Keratinocyte (primary cell): ENCODE measurements at regions not wholly inside any gene's neighbourhood (a gene's known extent, or its start where the extent isn't known, plus 50 kb on each side); places are given as distances from the start of the nearest gene placed in this dataset.

Source experiments
- DNase-seq: peaks from one replicate; pipeline ENCODE4 v3.0.0-alpha.2; 2011; ENCODE audit warnings: low read depth, missing footprints, low spot score
- FAIRE-seq: peaks from 2 replicates; lab custom pipeline; 2011; peaks lifted over from hg19 to GRCh38; lab: Jason Lieb, UNC
- H2AFZ ChIP-seq: 2 replicates; pipeline ENCODE4 v1.6.0; 2012; ENCODE audit warnings: low read length, control low read depth, inconsistent platforms; ENCODE audit not compliant: control insufficient read depth
- H3K27ac ChIP-seq: 2 replicates; pipeline ENCODE4 v1.5.1; 2011; ENCODE audit warnings: low read length; ENCODE audit not compliant: control insufficient read depth, insufficient read depth
- H3K27me3 ChIP-seq: 3 replicates; pipeline ENCODE4 v1.6.0; 2011; ENCODE audit warnings: low read length; ENCODE audit not compliant: control insufficient read depth, insufficient read depth; ENCODE audit errors: extremely low read depth
- H3K36me3 ChIP-seq, 2 experiments: 2 replicates in 1 of 2; 3 replicates in 1 of 2; pipeline ENCODE4 v1.5.1; 2011; ENCODE audit warnings: low read length in 2 of 2, mild to moderate bottlenecking in 1 of 2; ENCODE audit not compliant: control insufficient read depth in 2 of 2, insufficient read depth in 2 of 2; ENCODE audit errors: extremely low read depth in 1 of 2
- H3K4me1 ChIP-seq: 3 replicates; pipeline ENCODE4 v1.5.1; 2011; ENCODE audit warnings: low read length; ENCODE audit not compliant: control insufficient read depth, insufficient read depth; ENCODE audit errors: extremely low read depth
- H3K4me2 ChIP-seq: 3 replicates; pipeline ENCODE4 v1.6.0; 2011; ENCODE audit warnings: low read depth, low read length; ENCODE audit not compliant: control insufficient read depth, insufficient read depth; ENCODE audit errors: extremely low read depth
- H3K4me3 ChIP-seq, 3 experiments: fragments of 200-600 bp in 1 of 3; sonication (generic) in 1 of 3; 2 replicates in 2 of 3; 3 replicates in 1 of 3; pipeline ENCODE4 v1.5.1; 2011 to 2016; ENCODE audit warnings: low read length in 3 of 3, mild to moderate bottlenecking in 3 of 3, control low read depth in 2 of 3, inconsistent platforms in 1 of 3, low read depth in 1 of 3, mixed read lengths in 1 of 3, mixed run types in 1 of 3, moderate library complexity in 1 of 3; ENCODE audit not compliant: control insufficient read depth in 2 of 3, insufficient read depth in 2 of 3; ENCODE audit errors: extremely low read depth in 1 of 3
- H3K79me2 ChIP-seq: 2 replicates; pipeline ENCODE4 v1.6.0; 2012; ENCODE audit warnings: low read length; ENCODE audit not compliant: control insufficient read depth, insufficient read depth
- H3K9ac ChIP-seq: 3 replicates; pipeline ENCODE4 v1.6.0; 2011; ENCODE audit warnings: low read length; ENCODE audit not compliant: control insufficient read depth, insufficient read depth; ENCODE audit errors: extremely low read depth
- H3K9me1 ChIP-seq: 3 replicates; pipeline ENCODE4 v1.6.0; 2011; ENCODE audit warnings: low read length; ENCODE audit not compliant: control insufficient read depth, insufficient read depth; ENCODE audit errors: extremely low read depth
- H3K9me3 ChIP-seq: 2 replicates; pipeline ENCODE4 v1.5.1; 2012; ENCODE audit warnings: low read depth, low read length; ENCODE audit not compliant: control insufficient read depth
- H4K20me1 ChIP-seq: 3 replicates; pipeline ENCODE4 v1.6.0; 2011; ENCODE audit warnings: low read length; ENCODE audit not compliant: control insufficient read depth, insufficient read depth; ENCODE audit errors: extremely low read depth
- CTCF ChIP-seq, 3 experiments: IDR thresholded peaks in 1 of 3; conservative IDR thresholded peaks in 1 of 3; optimal IDR thresholded peaks in 1 of 3; 2 replicates in 2 of 3; 3 replicates in 1 of 3; pipeline versions ENCODE3 to v1.5.1; 2011; ENCODE audit warnings: low read length in 3 of 3, mild to moderate bottlenecking in 3 of 3, moderate library complexity in 2 of 3, control low read depth in 1 of 3, inconsistent platforms in 1 of 3; ENCODE audit not compliant: insufficient read depth in 2 of 3; ENCODE audit errors: extremely low read depth in 1 of 3
- EZH2 ChIP-seq: IDR thresholded peaks from one replicate; pipeline ENCODE4 v1.6.1; 2012; ENCODE audit warnings: inconsistent platforms, mild to moderate bottlenecking, low read length, moderate library complexity
- dilution Hi-C: fragments of 300-500 bp; cut with MboI; formaldehyde crosslinking; loops from one replicate; pipeline ENCODE4 v1.7.0; 2020; ENCODE audit warnings: low sequenced_read_pairs; ENCODE audit not compliant: extremely low pct_ligation_motif_present

- Histone ChIP-seq H3K4me2 (no peak overlapping the region), H3K36me3 (no peaks in the 10 kb centered on the region), H3K27ac (no peak overlapping the region), H3K79me2 (no peaks in the 10 kb centered on the region), H3K9me3 (no peaks in the 10 kb centered on the region), H3K4me3 (no peak overlapping the region), H2AFZ (no peak overlapping the region), H3K4me1 (no peaks in the 10 kb centered on the region), H3K9me1 (no peaks in the 10 kb centered on the region), H3K27me3 (no peaks in the 10 kb centered on the region), H4K20me1 (no peaks in the 10 kb centered on the region), H3K9ac (no peak overlapping the region)
- FAIRE-seq (no peak), DNase-seq (no peak)
- TF ChIP-seq CTCF (optimal IDR thresholded peaks at IDR 0.05 in 1 of 3, IDR thresholded peaks at IDR 0.05 in 1 of 3, conservative IDR thresholded peaks at IDR 0.05 in 1 of 3; ENCODE audit: extremely low read depth in 1 of 3, insufficient read depth in 2 of 3, low read length in 3 of 3) (no peak), EZH2 (no peak)
- dilution Hi-C loops = no loop called here
These were observed 229.2 kb upstream of the LRTM1 start for GRCh38 chr3:55156851-55157650.

GRCh38 chr3:55147856-55148720 is 220.2 kb upstream of the LRTM1 start:
- H3K9me1 ChIP-seq = no peaks in the 10 kb centered on the region
- no peak overlapping the region for H3K9ac ChIP-seq
- no peak for DNase-seq
- no peaks in the 10 kb centered on the region for H3K4me1 ChIP-seq
- H3K9me3 ChIP-seq = no peaks in the 10 kb centered on the region
- H3K36me3 ChIP-seq = no peaks in the 10 kb centered on the region
- no peak for FAIRE-seq
- no peak overlapping the region for H3K4me2 ChIP-seq
- dilution Hi-C loops = no loop called here
- no peak overlapping the region for H3K27ac ChIP-seq
- no peaks in the 10 kb centered on the region for H4K20me1 ChIP-seq
- no peak overlapping the region for H2AFZ ChIP-seq
- no peak for TF ChIP-seq EZH2
- no peak for TF ChIP-seq CTCF (optimal IDR thresholded peaks at IDR 0.05 in 1 of 3, IDR thresholded peaks at IDR 0.05 in 1 of 3, conservative IDR thresholded peaks at IDR 0.05 in 1 of 3; ENCODE audit: extremely low read depth in 1 of 3, insufficient read depth in 2 of 3, low read length in 3 of 3)
- no peaks in the 10 kb centered on the region for H3K79me2 ChIP-seq
- H3K4me3 ChIP-seq = no peak overlapping the region
- H3K27me3 ChIP-seq = no peaks in the 10 kb centered on the region
